K562 (cell line): ENCODE measurements at regions not wholly inside any gene's neighbourhood (a gene's known extent, or its start where the extent isn't known, plus 50 kb on each side); places are given as distances from the start of the nearest gene placed in this dataset.
A peak's percentile ranks its signal among the peaks of the same experiment; 100 is the strongest.

Experiments
- ATAC-seq: fragments of 200-7000 bp; cut with Tn5 transposase; 3 replicates; pipeline ENCODE4 v1.9.1; 2020; ENCODE audit warnings: moderate library complexity
- BruUV-seq: library from RNA; stranded (reverse); fragments of 400-500 nt; replicated peaks from 2 replicates; lab custom pipeline; 2021; lab: Mats Ljungman, UMichigan
- CTCF ChIA-PET: fragments of 300-600 bp; formaldehyde crosslinking; extraction: SDS; loops from one replicate; lab custom pipeline; 2021; ENCODE audit warnings: low intra/inter-chr PET ratio; lab: Yijun Ruan, JAX
- POLR2A ChIA-PET: fragments of 300-600, 350-650 bp; sonication (Branson Sonifier 250); formaldehyde crosslinking; extraction: SDS; loops from one replicate; lab custom pipeline; 2021; ENCODE audit warnings: antibody characterized with exemption, inconsistent platforms; lab: Yijun Ruan, JAX
- DNase-seq, 4 experiments: peaks; one replicate each; pipeline versions ENCODE4 v3.0.0 to v3.0.0-alpha.2; 2011 to 2018; ENCODE audit warnings: low spot score in 3 of 4, mixed read lengths in 3 of 4; ENCODE audit errors: extremely low read depth in 1 of 4
- FAIRE-seq: peaks from 2 replicates; lab custom pipeline; 2011; peaks lifted over from hg19 to GRCh38; lab: Jason Lieb, UNC
- H2AFZ ChIP-seq: 2 replicates; pipeline ENCODE4 v1.6.0; 2011; ENCODE audit warnings: low read depth, low read length, control low read depth, inconsistent platforms
- H3K27ac ChIP-seq: fragments of 200-600 bp; 3 replicates; pipeline ENCODE4 v1.8.0; 2011; ENCODE audit warnings: low read depth, mild to moderate bottlenecking, control low read depth, inconsistent platforms, low read length, moderate library complexity, mixed read lengths; ENCODE audit errors: extremely low read depth
- H3K27me3 ChIP-seq, 2 experiments: fragments of 300-600 bp in 1 of 2; 2 replicates in 1 of 2; 3 replicates in 1 of 2; pipeline versions ENCODE4 v1.6.0 to v1.8.0; 2011; ENCODE audit warnings: inconsistent platforms in 2 of 2, low read length in 2 of 2, mild to moderate bottlenecking in 1 of 2, mixed read lengths in 1 of 2, moderate library complexity in 1 of 2; ENCODE audit not compliant: control insufficient read depth in 2 of 2, insufficient read depth in 2 of 2
- H3K36me3 ChIP-seq: fragments of 300-600 bp; 3 replicates; pipeline ENCODE4 v1.8.0; 2011; ENCODE audit warnings: mild to moderate bottlenecking, low read length, inconsistent platforms; ENCODE audit not compliant: control insufficient read depth, insufficient read depth
- H3K4me1 ChIP-seq, 2 experiments: fragments of 200-600 bp in 1 of 2; replicated peaks in 1 of 2; 2 replicates in 1 of 2; 3 replicates in 1 of 2; pipeline versions ENCODE4 v1.5.1 to v1.8.0; 2011; ENCODE audit warnings: inconsistent platforms in 2 of 2, low read length in 2 of 2, mild to moderate bottlenecking in 1 of 2, mixed read lengths in 1 of 2, moderate library complexity in 1 of 2; ENCODE audit not compliant: control insufficient read depth in 2 of 2, insufficient read depth in 2 of 2
- H3K4me2 ChIP-seq: 2 replicates; pipeline ENCODE4 v1.6.1; 2011; ENCODE audit warnings: low read length, control low read depth, inconsistent platforms, mixed read lengths; ENCODE audit not compliant: insufficient read depth
- H3K4me3 ChIP-seq: fragments of 200-600 bp; sonication (generic), shearing (Covaris generic); 2 replicates; pipeline ENCODE4 v1.5.1; 2016; ENCODE audit warnings: control low read depth, inconsistent platforms
- H3K79me2 ChIP-seq: fragments of 200-600 bp; 3 replicates; pipeline ENCODE4 v1.8.0; 2011; ENCODE audit warnings: low read length, inconsistent platforms; ENCODE audit not compliant: control insufficient read depth, insufficient read depth
- H3K9ac ChIP-seq, 2 experiments: 2 replicates each; pipeline versions ENCODE4 v1.6.0 to v1.6.1; 2011; ENCODE audit warnings: low read depth in 2 of 2, low read length in 2 of 2, control low read depth in 1 of 2, inconsistent platforms in 1 of 2, mild to moderate bottlenecking in 1 of 2, mixed read lengths in 1 of 2; ENCODE audit not compliant: insufficient read depth in 1 of 2
- H3K9me1 ChIP-seq: one replicate; pipeline ENCODE4 v1.6.0; 2011; ENCODE audit warnings: inconsistent platforms, mild to moderate bottlenecking, low read length, moderate library complexity; ENCODE audit not compliant: control insufficient read depth, insufficient read depth
- H3K9me3 ChIP-seq: replicated peaks from 2 replicates; pipeline ENCODE4 v1.5.1; 2011; ENCODE audit warnings: low read depth, low read length, inconsistent platforms; ENCODE audit not compliant: control insufficient read depth, insufficient read depth
- H4K20me1 ChIP-seq: replicated peaks from 2 replicates; pipeline ENCODE4 v1.6.1; 2011; ENCODE audit warnings: low read length, inconsistent platforms, mixed read lengths; ENCODE audit not compliant: control insufficient read depth, insufficient read depth
- CEBPB ChIP-seq: fragments of 450-650 bp; IDR thresholded peaks from 2 replicates; pipeline ENCODE4 v1.6.1; 2016; ENCODE audit warnings: missing genetic modification characterization, missing compliant biosample characterization
- DPF2 ChIP-seq: fragments of 450-650 bp; IDR thresholded peaks from 2 replicates; pipeline ENCODE4 v1.6.1; 2016
- E2F3 ChIP-seq: fragments of 250-450 bp; sonication (Bioruptor Pico); IDR thresholded peaks from 2 replicates; pipeline ENCODE4 v1.4.0; 2020; ENCODE audit warnings: mild to moderate bottlenecking
- ELF1 ChIP-seq: fragments of 200-800 bp; sonication (Bioruptor generic); IDR thresholded peaks from 2 replicates; pipeline ENCODE4 v1.6.1; 2016; ENCODE audit warnings: missing genetic modification characterization, missing compliant biosample characterization
- EP300 ChIP-seq: IDR thresholded peaks from 2 replicates; pipeline ENCODE4 v1.6.1; 2012; ENCODE audit warnings: low read length, improper control_type of control experiment
- L3MBTL2 ChIP-seq: fragments of 450-650 bp; IDR thresholded peaks from 2 replicates; pipeline ENCODE4 v1.6.1; 2016; ENCODE audit warnings: mild to moderate bottlenecking, moderate library complexity
- POLR2H ChIP-seq: IDR thresholded peaks from 2 replicates; pipeline ENCODE4 v1.6.1; 2016; ENCODE audit warnings: missing genetic modification characterization, low read depth, mild to moderate bottlenecking, control low read depth, missing compliant biosample characterization, moderate library complexity
- SMAD1 ChIP-seq: fragments of 150-350 bp; IDR thresholded peaks from 2 replicates; pipeline ENCODE4 v1.6.1; 2014; ENCODE audit warnings: low read length, low read depth; ENCODE audit not compliant: partially characterized antibody
- SMAD4 ChIP-seq: fragments of 250-450 bp; sonication (Bioruptor Pico); conservative IDR thresholded peaks from 2 replicates; pipeline ENCODE4 v1.8.0; 2021; ENCODE audit warnings: inconsistent platforms, mild to moderate bottlenecking, moderate library complexity
- TEAD1 ChIP-seq, 2 experiments: fragments of 450-650 bp in 1 of 2; sonication (generic) in 1 of 2; formaldehyde crosslinking; IDR thresholded peaks; 2 replicates each; pipeline versions ENCODE4 v1.4.0 to v1.8.0; 2020 to 2022; ENCODE audit warnings: mild to moderate bottlenecking in 2 of 2, missing genetic modification reagents in 1 of 2
- TSC22D4 ChIP-seq: fragments of 450-650 bp; IDR thresholded peaks from 2 replicates; pipeline ENCODE4 v1.6.1; 2016; ENCODE audit warnings: missing genetic modification characterization, missing biosample characterization, control low read depth
- ZBTB17 ChIP-seq: fragments of 450-650 bp; formaldehyde crosslinking; IDR thresholded peaks from 2 replicates; pipeline ENCODE4 v1.4.0; 2020; ENCODE audit warnings: mild to moderate bottlenecking
- ZNF347 ChIP-seq: fragments of 450-650 bp; formaldehyde crosslinking; IDR thresholded peaks from 2 replicates; pipeline ENCODE4 v1.4.0; 2020; ENCODE audit warnings: low read depth, mild to moderate bottlenecking, moderate library complexity
- WGBS: fragments of 100-300 bp; shearing (Covaris generic); methylation state at CpG from one replicate; pipeline ENCODE4 v1.1.6; 2016; ENCODE audit warnings: low coverage, mixed read lengths; ENCODE audit not compliant: insufficient coverage; ENCODE audit errors: missing lambda C conversion rate; 5-methylcytosine and 5-hydroxymethylcytosine counted together
- in situ Hi-C: fragments of 300-500 bp; cut with MboI; formaldehyde crosslinking; loops from 4 replicates; pipeline ENCODE4 v1.15.0; 2018; ENCODE audit warnings: inconsistent platforms, mixed read lengths
- intact Hi-C: fragments of 100-400 bp; cut with micrococcal nuclease; formaldehyde crosslinking; loops from 2 replicates; pipeline ENCODE4 v1.14.2; 2022
- TF ChIP-seq, protein P1 (sequence below): fragments of 250-450 bp; sonication (Bioruptor Pico); IDR thresholded peaks from 2 replicates; pipeline ENCODE4 v1.4.0; 2020
- TF ChIP-seq, protein P2 (sequence below): fragments of 450-650 bp; formaldehyde crosslinking; conservative IDR thresholded peaks from 2 replicates; pipeline ENCODE4 v1.4.0; 2022; ENCODE audit warnings: mild to moderate bottlenecking, missing genetic modification characterization

DNA sequence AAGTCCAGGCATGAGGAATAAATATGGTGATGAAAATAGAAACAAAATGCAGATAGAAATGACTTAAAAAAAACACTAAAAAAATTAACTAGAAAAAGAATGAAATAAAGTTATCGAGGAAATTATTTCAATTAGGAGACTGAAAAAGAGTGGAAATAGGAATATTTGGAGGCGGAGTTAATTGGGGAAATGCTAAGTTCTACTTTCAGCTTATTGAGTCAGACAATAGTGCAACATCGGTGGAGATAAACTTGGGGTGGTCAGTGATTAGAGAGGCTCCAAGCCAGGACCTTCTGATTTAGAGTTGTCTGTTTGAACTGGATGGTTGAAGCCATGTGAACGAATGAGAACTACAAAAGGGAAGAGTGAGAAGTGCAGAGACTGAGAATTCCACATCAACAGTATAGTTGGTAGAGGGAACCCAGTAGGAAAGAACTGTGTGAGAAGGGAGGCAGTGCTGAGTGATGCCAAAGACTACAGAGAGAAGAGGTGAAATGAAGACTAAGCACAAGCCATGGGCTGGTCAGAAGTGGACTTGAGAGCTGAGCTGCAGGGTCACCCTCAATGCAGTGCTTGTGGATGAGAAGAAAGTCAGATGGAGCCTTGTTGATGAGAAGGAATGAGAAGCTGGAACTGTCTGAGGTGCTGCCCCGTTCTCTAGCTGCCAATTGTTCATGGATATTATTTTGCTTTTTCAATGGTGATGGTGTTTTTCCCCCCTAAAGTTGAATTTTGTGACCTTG, 160.7 kb downstream of the ICE1 start:
- Histone ChIP-seq H3K9me3 (no peaks in the 10 kb centered on the region), H3K4me3 (no peak overlapping the region), H3K79me2 (no peaks in the 10 kb centered on the region), H2AFZ (no peak overlapping the region), H3K4me2 (no peak overlapping the region), H3K4me1 (no peaks in the 10 kb centered on the region; a peak in 2 of 5 replicates), H3K36me3 (no peaks in the 10 kb centered on the region), H3K27ac (no peak overlapping the region), H4K20me1 (no peaks in the 10 kb centered on the region), H3K27me3 (peaks cover 3 to 12% of the 10 kb centered on the region in 2 experiments; a peak in 1 of 5 replicates), H3K9ac (no peak overlapping the region), H3K9me1 (no peaks in the 10 kb centered on the region)
- no peak for FAIRE-seq
- CTCF ChIA-PET = no interaction called here
- ATAC-seq = no peak
- DNase-seq = no peak
- in situ Hi-C loops (no loop called here), intact Hi-C loops (no loop called here)
- POLR2A ChIA-PET = interaction anchor here (0.7 to 1.1 kb wide), 3 partner anchors 9 to 15 kb away, joined by 3 read pairs; no protein-coding TSS in a partner anchor
- WGBS = 4% methylated on average over 5 of the region's 5 CpGs
- BruUV-seq = no TSS peak
- TF ChIP-seq, protein P1, sequence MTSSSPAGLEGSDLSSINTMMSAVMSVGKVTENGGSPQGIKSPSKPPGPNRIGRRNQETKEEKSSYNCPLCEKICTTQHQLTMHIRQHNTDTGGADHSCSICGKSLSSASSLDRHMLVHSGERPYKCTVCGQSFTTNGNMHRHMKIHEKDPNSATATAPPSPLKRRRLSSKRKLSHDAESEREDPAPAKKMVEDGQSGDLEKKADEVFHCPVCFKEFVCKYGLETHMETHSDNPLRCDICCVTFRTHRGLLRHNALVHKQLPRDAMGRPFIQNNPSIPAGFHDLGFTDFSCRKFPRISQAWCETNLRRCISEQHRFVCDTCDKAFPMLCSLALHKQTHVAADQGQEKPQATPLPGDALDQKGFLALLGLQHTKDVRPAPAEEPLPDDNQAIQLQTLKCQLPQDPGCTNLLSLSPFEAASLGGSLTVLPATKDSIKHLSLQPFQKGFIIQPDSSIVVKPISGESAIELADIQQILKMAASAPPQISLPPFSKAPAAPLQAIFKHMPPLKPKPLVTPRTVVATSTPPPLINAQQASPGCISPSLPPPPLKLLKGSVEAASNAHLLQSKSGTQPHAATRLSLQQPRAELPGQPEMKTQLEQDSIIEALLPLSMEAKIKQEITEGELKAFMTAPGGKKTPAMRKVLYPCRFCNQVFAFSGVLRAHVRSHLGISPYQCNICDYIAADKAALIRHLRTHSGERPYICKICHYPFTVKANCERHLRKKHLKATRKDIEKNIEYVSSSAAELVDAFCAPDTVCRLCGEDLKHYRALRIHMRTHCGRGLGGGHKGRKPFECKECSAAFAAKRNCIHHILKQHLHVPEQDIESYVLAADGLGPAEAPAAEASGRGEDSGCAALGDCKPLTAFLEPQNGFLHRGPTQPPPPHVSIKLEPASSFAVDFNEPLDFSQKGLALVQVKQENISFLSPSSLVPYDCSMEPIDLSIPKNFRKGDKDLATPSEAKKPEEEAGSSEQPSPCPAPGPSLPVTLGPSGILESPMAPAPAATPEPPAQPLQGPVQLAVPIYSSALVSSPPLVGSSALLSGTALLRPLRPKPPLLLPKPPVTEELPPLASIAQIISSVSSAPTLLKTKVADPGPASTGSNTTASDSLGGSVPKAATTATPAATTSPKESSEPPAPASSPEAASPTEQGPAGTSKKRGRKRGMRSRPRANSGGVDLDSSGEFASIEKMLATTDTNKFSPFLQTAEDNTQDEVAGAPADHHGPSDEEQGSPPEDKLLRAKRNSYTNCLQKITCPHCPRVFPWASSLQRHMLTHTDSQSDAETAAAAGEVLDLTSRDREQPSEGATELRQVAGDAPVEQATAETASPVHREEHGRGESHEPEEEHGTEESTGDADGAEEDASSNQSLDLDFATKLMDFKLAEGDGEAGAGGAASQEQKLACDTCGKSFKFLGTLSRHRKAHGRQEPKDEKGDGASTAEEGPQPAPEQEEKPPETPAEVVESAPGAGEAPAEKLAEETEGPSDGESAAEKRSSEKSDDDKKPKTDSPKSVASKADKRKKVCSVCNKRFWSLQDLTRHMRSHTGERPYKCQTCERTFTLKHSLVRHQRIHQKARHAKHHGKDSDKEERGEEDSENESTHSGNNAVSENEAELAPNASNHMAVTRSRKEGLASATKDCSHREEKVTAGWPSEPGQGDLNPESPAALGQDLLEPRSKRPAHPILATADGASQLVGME (CRISPR knock-in tag) = no peak
- TF ChIP-seq ELF1 (tag) (no peak), DPF2 (no peak), TSC22D4 (tag) (no peak), SMAD4 (0 out of 2 replicates have a peak, but pooled peaks have one; percentile 13), L3MBTL2 (peak; percentile 15; the same call in 1 of the 2 replicates), TEAD1 (CRISPR knock-in tag; IDR thresholded peaks at IDR 0.05) (no peak), SMAD1 (no peak), CEBPB (tag) (no peak), E2F3 (CRISPR knock-in tag) (no peak), POLR2H (peak; percentile 79), ZBTB17 (CRISPR knock-in tag) (no peak), ZNF347 (CRISPR knock-in tag) (no peak), EP300 (no peak)
- TF ChIP-seq, protein P2, sequence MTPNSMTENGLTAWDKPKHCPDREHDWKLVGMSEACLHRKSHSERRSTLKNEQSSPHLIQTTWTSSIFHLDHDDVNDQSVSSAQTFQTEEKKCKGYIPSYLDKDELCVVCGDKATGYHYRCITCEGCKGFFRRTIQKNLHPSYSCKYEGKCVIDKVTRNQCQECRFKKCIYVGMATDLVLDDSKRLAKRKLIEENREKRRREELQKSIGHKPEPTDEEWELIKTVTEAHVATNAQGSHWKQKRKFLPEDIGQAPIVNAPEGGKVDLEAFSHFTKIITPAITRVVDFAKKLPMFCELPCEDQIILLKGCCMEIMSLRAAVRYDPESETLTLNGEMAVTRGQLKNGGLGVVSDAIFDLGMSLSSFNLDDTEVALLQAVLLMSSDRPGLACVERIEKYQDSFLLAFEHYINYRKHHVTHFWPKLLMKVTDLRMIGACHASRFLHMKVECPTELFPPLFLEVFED (CRISPR knock-in tag) = 0 out of 2 replicates have a peak, but pooled peaks have one; percentile 23
